Activated CD4-positive, alpha-beta T cell treated with anti-CD3 and anti-CD28 coated beads, Interleukin-2, Interleukin-4, amounts not matched to agents 100 ng/mL and 50 ng/mL, durations not matched to agents 16 hours and 8 hours (primary cell): ENCODE measurements at regions not wholly inside any gene's neighbourhood (a gene's known extent, or its start where the extent isn't known, plus 50 kb on each side); places are given as distances from the start of the nearest gene placed in this dataset.

Source experiments
- DNase-seq: peaks from one replicate; pipeline ENCODE4 v3.0.0-alpha.2; 2020; ENCODE audit warnings: low spot score

DNA sequence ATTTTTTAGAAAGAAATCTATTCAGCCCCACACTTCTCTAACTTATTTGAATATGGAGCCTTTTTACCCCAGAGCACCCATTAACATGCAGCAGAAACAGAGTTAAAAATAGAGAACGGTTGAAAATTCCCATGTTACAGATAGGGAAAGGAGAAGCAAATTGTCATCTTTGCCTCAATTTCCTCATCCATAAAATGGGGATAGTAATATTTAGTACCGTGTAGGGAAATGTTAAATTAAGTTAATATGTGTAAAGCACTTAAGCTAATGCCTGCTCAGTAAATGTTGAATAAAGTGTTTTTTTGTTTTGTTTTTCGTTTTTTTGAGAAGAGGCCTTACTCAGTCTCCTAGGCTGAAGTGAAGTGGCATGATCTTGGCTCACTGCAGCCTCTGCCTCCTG, 50.3 kb downstream of the NAV1 start:
- DNase-seq = no peak

DNA sequence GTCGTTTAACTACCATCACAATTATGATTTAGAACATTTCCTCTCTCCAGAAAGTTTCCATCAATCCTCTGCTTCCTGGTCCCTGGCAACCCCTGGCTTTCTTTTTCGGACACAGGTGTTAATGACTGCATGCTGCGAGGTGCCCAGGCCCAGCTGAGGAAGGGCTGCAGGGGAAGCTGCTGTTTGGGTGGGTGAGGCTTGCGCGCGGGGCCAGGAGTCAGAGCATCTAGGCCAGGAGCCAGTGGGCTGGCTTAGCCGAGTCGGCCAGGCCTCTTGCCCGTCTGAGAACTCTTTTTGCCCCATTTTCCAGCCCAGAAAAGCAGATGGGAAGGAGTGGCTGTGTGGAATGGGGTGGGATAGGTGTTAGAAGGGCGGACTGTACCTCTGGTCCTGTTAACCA, 51.5 kb downstream of the NAV1 start:
- no peak for DNase-seq

DNA sequence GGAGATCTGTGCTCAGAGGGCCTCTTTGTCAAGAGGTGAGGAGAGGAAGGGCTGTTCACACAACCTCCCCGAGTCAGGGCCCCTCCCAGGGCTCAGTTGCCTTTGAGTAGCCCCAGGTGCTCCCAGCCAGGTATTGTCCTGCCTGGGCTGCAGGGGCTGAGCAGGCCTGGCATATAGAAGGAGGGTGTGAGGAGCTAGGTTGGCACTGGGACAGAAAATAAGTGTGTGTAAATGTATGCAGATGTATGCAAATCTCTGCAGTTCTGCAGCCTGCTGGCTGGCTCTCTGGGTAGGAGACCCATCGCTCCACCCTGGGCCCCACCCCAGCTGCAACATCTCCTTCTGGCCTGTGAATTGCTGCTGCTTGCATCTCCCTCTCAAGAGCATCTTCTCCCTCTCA, 52.4 kb downstream of the NAV1 start:
- DNase-seq = no peak

DNA sequence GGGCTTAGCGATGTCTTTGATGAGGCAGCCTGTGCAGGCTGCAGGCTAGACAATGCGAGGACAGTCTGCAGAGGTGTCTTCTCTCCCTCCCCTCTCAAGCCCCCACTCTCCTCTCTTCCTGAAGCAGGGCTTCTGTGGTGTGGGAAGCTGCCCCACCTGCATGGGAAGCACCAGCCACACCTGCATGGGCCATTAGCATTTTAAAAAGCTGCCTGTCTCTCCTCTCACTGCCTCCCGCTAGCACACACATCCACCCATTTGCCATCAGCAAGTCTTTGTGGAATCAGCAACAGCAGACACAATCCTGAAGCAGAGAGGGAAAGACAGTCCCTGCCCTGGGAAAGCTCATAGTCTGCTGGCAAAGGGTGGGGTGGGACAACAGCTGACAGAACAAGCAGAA, 53.1 kb downstream of the NAV1 start:
- DNase-seq = no peak

DNA sequence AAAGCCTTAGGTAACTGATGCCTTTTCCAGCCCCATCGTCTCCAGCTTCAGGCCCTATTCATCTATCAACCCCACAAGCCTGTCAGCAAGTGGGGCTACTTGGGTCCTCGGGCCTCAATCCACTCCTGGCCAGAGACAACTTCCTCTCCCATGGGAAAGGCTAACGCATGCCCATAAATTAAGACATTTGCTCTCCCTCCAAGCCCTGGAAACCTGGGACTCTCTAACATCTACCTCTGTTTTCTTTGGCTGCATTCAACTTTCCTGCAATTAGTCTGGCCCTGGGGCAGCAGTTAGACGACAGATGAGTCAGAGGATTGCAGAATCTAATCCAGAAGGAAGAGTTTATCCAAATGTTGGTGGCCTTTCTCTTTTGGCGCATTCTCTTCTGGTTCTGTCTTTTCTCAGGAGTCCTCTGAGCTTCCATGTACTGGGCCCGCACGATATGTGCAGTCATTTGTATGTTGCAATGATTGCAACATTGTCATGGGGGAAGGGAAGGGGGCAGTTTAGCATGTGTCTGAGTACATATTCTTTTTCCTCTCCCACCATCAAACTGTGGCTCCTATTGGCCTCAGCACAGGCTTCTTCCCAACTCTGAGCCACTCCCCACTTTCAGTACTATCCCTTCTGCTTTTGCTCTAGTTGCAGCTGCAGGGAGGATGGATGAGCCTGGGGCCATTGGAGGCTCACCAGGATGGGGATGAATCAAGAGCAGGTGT, 54.4 kb downstream of the NAV1 start:
- DNase-seq = no peak

DNA sequence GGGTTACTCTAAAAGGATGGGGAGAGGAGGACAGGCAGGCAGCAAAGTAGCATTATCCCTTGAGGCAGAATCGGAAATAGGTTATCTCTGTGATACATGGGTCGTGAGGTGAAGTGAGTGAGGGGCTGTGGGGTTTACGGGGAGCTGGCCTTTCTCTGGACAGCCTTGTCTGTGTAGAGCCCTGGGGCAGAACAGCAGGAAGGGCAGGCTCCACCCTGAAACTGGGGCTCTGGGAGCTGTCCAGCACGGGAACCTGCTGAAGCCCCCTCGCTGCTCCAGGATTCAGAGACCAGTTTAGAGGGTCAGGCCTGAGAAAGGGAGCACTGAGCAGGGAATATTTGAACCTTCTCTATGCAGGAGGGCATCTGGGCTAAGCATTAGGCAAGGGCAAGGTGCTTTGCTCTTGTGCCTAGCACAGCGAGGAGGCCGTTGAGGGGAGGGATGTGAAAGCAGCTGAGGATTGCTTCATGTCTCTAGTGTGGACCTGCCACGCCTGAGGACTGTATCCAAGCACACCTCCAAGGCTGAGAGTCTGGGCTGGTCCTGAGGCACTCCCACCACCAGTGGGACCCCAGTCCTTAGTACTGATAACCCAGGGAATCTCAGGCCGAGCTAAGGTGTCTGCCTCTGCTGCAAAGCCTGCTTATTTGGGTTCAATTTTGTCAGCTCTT, 55.8 kb downstream of the NAV1 start:
- no peak for DNase-seq

DNA sequence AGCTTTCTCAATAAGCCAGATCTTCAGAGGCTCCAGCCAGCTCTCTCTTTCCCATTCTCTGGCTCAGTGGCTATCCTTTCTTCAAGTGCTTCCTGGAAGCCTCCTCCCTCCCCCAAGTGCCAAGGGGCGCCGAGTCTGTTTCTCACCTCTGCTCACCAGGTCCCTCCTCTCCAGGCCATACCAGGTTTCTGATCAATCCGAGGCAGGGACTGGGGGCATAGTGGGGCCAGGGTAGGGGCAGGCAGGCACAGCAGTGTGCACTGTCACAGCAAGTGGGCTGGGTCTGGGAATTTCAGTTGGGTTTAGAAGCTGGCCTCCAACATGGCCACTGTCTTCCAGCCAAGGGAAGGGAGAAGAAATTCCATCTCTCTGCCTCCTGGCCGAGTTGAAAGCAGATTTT, 56.5 kb downstream of the NAV1 start:
- no peak for DNase-seq

DNA sequence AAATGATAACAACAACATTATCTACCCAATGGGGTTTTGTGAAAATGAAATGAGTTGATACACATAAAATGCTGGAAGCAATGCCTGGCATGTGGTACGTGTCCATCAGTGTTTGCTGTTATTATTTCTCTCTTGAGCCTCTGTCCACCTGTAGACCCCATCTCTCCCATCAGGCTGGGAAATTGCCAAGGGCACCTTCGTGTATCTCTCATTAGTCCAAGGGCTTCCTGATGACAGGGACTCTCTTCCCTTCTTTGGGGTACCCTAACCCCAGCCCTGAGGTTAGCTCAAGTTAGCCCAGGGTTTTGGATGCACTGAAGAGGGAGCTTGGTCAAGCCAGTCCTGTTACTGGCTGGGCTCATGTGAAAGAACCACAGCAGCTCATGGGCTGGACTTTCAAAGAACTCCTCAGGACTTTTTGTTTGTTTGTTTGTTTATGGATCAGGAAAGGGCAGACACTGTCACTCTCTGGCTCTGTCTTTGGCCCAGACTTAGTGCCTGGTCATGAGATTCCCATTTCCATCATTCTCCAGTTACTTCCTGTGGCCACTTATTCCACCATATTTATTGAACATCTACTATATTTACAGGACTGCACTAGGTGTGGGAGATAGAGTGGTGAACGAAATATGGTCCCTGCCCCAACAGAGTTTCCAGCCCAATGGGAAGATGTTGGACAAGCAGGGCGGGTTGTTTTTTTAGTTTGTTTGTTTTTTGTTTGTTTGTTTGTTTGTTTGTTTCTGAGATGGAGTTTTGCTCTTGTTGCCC, 57.4 kb downstream of the NAV1 start:
- DNase-seq = no peak

DNA sequence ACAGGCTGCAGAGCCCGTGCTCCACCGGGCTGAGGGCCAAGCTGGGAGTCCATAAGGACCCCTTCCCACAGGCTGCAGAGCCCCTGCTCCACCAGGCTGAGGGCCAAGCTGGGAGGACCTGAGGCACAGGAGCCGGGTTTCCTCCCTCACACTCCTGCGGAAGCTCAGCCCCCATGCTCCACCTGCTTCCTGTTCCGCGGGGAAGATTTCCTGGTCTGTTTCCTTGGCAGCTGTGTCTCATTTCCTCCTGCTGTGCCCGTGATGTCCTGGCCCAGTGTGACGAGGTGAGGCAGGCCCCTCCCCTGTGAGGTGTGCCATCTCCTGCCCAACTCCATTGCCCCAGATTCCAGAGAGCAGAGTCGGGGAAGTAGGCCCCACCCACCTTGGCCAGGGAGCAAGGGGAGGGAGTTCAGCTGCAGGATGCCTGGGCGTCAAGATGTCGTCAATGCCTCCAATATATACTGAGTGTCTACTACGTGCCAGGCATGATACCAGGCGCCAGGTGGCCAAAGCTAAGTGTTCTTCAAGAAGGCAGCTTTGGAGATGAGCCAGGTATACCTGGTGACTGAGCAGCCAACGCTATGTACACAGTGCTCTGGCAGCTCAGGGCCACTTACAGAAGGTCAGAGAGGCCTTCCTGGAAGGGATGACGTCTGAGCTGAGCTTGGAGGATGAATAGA, 58.8 kb downstream of the NAV1 start:
- DNase-seq = no peak

DNA sequence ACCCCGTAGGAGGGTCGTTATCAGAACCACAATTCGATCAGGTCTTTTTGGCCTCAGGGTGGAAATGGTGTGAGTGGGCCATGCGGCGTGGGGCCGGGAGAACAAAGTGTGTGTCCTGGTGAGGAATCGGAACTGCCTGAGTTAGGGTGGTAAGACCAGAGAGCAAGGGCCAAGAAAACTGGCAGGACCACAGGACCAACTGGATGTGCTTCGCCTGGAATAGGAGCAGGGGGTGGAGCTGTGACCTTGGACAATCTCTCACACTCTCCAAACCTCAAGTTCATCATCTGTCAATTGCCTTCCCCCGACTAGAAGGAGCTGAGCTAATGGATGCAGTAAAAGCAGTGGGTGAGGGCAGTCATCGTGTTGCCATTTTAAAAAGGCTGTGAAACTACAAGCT, 59.5 kb downstream of the NAV1 start:
- no peak for DNase-seq

DNA sequence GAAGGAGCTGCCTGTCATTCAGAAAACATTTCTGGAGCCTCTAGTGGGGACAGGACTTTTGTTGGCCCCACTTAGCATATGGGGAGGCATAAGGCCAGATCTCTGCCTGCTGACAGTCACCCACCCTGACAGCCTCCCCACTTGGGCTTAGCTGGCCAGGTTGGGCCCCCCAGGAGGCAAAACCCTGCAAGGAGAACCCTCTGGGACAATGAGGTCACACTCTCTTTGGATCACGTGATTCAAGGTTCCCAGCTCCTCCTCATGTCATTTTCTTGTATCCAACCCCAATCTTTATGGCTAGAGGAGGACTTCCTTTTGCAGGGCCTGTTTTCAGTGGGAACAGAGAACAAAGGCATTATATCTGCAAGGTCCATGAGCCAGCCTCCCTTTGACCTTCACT, 60.0 kb downstream of the NAV1 start:
- no peak for DNase-seq

DNA sequence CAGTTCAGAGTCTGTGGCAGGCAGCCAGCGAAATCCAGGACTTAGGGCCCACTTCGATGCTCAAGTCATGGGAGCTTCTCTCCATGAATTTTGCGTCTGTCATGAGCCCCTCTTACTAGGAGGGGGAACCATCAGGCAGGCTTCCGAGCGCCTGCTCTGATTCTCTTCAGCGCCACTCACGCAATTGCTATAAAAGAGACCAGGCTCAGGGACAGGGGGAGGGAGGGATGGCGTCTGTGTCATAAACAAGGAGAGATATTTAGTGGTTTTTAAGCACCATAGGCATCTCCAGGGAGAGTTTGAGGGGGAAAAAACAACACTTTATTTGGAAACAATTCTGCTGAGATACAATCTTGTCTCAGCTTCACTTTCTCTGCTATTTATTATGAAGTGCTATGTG, 60.6 kb downstream of the NAV1 start:
- no peak for DNase-seq

DNA sequence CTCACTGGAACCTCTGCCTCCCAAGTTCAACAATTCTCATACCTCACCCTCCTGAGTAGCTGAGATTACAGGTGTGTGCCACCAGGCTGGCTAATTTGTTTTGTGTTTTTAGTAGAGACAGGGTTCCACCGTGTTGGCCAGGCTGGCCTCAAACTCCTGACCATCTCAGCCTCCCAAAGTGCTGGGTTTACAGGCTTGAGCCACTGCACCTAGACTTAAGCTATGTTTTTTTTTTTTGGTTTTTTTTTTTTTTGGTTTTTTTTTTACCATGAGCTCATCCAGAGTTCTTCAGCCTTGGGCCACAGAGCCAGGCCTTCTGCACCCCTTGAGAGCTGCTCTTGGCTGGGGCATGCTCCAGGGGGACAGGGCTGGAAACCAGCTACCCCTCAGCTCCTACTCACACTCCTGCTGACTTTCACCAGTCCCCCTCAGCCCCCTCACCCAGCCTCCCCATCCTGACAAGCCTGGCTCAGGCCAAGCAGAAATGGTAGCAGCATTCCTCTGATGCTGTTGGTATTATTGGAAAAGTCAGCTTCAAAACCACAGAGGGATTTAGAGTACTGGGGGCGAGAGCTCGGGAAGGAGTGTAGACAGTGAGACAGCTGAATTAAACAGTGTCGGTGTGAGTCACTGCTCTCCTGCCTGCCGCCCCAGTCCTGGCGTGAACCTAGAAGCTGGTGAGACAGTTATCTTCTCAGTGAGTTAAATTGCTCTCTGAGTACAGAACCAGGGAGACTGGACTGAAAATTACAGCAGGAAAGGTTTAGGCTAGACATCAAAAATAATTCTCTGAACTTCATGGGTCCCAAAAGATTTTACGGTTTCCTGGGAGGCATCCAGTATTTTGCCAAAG, 63.7 kb downstream of the NAV1 start:
- DNase-seq = no peak

DNA sequence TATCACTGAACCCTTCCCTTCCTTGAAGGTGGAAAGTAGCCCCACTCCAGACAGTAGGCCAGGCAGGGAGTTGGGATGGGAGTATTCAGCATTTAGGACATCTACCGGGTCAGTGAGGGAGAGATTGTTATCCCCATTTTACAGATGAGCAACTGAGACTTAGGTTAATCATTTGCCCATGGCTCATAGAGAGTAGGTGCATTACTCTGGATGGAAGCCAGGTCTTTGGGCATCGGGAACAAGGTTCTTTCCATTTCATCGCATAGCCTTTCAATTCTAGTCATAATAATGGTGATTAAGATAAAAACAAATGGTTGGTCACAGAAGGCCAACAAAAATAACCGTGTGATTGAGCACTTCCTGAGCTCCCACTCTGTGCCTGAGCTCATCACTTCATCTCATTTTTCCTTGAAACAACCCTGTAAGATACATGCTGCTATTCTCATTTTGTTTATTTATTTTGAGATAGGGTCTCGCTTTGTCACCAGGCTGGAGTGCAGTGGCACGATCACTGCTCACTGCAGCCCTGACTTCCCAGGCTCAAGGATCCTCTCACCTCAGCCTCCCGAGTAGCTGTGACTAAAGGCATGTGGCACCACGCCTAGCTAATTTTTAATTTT, 64.8 kb downstream of the NAV1 start:
- DNase-seq = no peak

DNA sequence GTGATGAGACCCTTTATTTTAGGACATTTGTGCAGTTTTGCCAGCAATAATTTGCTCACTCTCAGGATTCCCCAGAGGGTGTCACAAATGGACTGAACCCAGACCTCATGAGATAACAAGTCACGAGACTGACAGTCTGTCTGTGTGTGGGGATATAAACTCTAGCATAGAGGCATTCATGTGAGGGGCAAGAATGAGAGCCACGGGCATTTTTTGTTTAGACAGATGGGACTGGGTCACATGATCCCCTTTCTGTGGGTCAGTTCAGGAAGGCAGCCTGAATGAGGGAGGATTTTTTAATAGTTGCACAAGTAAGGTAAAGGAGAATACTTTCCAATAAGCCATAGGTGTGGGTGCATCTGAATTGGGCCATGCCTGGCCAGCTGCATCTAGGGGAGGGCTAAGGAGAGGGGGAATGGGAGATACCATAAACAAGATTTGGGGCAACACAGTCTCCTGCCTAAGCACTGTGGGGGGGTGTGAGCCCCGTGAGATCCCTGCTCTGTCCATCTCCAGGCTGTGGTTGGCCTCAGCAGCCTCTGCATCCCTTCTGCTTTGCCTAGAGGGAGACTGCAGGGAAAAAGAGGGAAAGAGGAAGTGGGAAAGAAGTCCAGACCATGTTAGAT, 66.6 kb downstream of the NAV1 start:
- DNase-seq = no peak

DNA sequence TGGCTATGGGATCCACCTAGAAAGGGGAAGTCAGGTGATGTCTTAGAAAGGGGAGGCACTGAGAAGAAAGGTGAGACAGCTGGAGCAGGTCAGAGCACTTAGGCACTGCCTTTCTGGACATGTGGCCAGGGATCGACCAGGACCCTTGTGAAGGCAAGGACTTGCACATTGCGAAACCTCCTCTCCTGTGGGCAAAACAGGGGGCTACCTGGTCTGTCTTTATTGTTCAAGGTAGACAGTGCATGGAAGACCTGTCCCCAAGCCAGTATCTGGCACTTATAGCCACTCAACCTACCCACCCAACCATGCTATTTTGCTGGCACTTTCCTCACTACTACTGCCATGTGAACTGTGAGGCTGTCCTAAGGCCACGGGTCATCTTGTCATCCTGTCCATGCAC, 67.2 kb downstream of the NAV1 start:
- no peak for DNase-seq

DNA sequence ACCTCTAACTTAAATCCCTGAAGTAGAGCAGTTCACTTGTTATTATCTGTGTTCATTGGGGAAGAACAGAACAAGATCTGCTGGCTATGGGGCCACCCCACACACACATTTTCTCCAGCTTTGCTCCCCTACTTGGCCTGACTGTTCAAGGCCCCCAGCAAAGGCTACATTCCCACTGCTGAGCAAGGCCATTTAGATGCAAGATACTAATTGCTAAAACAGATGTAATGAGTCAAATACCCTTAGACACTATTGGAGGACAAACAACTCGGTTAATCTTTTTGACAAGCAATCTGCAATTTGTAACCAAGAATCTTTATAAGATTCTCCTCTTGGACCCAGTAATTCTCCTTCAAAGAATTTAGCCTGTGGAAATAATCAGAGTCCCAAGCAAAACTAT, 67.7 kb downstream of the NAV1 start:
- DNase-seq = no peak

DNA sequence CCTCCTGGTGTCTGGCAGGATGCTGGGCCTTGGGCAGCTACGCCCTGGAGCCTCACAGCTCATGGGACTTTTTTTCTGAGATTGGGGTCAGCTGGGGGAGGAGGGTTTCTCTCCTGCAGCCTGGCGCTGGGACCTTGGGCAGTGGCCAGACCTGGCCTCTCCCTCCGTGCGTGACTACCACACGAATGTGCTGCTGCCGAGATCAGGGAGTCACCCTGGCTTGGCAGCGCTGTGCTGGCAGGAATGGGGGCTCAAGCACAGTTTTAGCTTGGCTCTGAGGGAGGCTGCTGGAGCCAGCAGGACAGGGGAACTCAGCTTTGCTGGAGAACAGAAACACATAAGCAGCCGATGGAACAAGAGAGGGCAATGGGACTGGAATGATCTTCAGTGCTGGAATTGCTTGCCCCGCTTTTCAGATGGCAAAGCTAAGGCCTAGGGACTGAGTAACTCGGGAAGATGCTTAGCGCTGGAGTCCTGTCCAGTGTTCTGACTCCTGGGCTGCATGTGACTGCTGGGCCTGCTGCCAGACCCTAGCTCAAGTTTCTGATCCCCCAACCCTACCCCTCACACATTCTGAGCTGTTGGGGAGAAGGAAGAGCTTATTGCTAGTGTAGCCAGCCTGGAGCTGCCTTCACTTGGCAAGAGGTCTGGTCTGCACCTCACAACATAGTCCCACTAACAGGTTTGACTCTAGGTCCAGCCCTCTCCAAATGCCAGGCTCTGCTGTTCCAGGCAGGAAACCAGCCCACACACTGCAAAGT, 69.9 kb downstream of the NAV1 start:
- DNase-seq = no peak

DNA sequence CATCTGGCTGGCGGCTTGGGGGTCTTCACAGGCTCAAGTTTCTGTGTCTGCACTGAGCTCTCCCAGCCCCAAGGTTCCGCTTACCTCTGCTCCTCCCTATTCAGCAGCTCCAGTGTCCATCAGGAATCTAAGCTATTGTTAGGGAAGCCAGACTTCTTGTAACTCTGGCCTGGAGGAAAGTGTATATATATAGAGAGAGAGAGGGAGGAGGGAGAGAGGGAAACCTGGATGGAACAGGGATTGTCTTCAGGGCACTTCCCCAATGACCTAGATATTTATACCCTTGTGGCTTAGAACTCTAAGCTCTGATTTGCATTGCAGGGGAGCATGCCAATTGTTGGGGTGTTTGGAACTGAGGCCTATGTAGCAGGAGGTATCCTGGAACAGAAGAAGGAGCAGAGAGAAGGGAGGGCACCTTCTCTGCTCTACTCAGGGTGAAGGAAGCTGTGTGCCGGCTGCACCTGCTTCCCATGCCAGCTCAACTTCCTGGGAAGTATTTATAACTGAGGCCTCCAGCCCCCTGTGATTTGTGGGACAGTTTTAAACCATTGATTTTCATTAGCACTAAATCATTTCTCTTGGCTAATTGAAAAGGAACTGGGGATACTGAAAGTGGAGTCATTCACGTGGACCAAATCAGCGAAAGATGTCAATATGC, 70.9 kb downstream of the NAV1 start:
- DNase-seq = no peak

DNA sequence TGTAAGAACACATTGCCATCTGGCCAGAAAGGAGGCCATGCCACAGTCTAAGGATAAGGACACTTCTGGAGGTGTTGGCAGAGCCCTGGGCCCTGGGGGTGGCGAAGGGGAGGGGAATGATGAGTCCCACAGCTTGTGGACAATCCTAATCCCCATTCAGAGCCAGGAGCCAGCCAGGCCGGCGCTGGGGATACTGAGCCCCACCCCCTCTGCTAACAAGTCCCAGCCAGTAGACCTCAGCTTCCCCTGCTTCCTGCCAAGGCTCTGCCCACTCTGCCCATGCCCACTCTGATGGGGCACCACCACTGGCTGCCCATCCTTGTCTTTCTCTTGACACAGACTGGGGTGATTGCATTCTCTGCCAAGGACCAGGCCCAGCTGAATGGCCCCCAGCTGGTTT, 71.9 kb downstream of the NAV1 start:
- DNase-seq = no peak
